ENCODE measurements at regions not wholly inside any gene's neighbourhood (a gene's known extent, or its start where the extent isn't known, plus 50 kb on each side); places are given as distances from the start of the nearest gene placed in this dataset.

- Histone ChIP-seq H3K4me1 (ENCODE audit: low read length) (no peaks in the 10 kb centered on the region), H3K4me2 (ENCODE audit: low read depth, low read length) (no peak overlapping the region), H3F3A (ENCODE audit: insufficient read depth, low read length) (no peaks in the 10 kb centered on the region), H3K27ac (ENCODE audit: low read length) (no peak overlapping the region), H3K9me2 (replicated peaks; ENCODE audit: insufficient read depth, low read length) (no peaks in the 10 kb centered on the region), H3K9ac (ENCODE audit: low read length) (no peak overlapping the region), H3K9me3 (replicated peaks; ENCODE audit: insufficient read depth, low read length) (no peaks in the 10 kb centered on the region), H2AFZ (ENCODE audit: low read length) (no peak overlapping the region), H3K79me2 (ENCODE audit: low read length) (no peaks in the 10 kb centered on the region), H3K4me3 (ENCODE audit: low read length) (no peak overlapping the region), H3K27me3 (replicated peaks; ENCODE audit: insufficient read depth, low read length) (no peaks in the 10 kb centered on the region), H3K36me3 (replicated peaks; ENCODE audit: insufficient read depth, low read length) (no peaks in the 10 kb centered on the region), H4K20me1 (ENCODE audit: insufficient read depth, low read length) (no peaks in the 10 kb centered on the region)
- no peak for TF ChIP-seq EZH2 (optimal IDR thresholded peaks at IDR 0.05; ENCODE audit: low read depth, low read length)
- DNase-seq, result peak; percentile 20
Observed at GRCh38 chr11:122165607-122166371, 49.8 kb upstream of the BLID start.
